EL (cell line): ENCODE measurements at regions not wholly inside any gene's neighbourhood (a gene's known extent, or its start where the extent isn't known, plus 50 kb on each side); places are given as distances from the start of the nearest gene placed in this dataset.
A peak's percentile ranks its signal among the peaks of the same experiment; 100 is the strongest.

Experiments
- DNase-seq: peaks from one replicate; pipeline ENCODE4 v3.0.0-alpha.2; 2016

DNA sequence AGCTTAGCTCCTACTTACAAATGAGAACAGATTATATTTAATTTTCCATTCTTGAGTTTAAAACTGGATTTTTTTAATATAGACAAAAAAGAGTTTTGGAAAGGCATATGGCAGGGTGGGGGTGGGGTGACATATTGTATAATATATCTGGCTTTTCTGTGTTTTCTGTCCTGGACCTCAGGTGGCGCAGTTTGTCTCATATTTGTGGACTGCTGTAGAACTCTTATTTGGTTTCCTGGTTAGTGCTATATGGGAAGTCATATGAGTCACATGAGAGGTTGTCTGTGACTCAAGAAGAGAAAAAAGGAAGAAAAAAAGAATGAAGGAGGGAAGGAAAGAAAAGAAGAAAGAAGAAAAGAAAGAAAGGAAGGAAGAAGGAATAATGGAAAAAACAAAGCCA lies 131.8 kb downstream of the CLVS2 start:
- peak; percentile 0 for DNase-seq

- DNase-seq: no peak
Measured at GRCh38 chr6:123150076-123150475, 154.0 kb downstream of the CLVS2 start.

DNA sequence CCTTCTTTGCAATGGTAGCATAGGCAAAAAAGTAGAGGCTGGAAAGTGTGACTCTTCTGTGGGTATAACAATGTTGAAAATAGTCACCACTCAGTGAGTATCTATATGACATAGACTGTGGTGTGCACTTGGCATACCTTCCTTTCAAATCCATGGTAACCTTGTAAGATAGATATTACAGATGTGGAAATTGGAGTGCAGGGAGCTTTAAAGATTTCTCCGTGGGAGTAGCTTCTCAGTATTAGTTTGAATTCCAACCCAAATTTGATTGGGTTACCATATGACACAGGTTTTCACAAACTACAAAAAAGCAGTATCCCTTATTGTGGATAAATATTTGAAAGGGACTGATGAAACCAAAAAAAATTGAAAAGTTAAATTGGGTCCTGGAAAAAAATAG lies 163.8 kb downstream of the CLVS2 start:
- no peak for DNase-seq
